C4-2B (cell line): ENCODE measurements at regions not wholly inside any gene's neighbourhood (a gene's known extent, or its start where the extent isn't known, plus 50 kb on each side); places are given as distances from the start of the nearest gene placed in this dataset.

ENCODE experiments used
- H3K27ac ChIP-seq: fragments of 450-650 bp; 2 replicates; pipeline ENCODE4 v1.5.1; 2017
- ZFX ChIP-seq: fragments of 450-650 bp; IDR thresholded peaks from 2 replicates; pipeline ENCODE4 v1.6.1; 2017
- TF ChIP-seq, protein P1 (sequence below): fragments of 450-650 bp; conservative IDR thresholded peaks from 2 replicates; pipeline ENCODE4 v1.5.1; 2017; ENCODE audit warnings: mild to moderate bottlenecking

GRCh38 chr18:61273533-61273932, 59.7 kb upstream of the CDH20 start:
- H3K27ac ChIP-seq = no peak overlapping the region
- no peak for TF ChIP-seq ZFX
- TF ChIP-seq, protein P1, sequence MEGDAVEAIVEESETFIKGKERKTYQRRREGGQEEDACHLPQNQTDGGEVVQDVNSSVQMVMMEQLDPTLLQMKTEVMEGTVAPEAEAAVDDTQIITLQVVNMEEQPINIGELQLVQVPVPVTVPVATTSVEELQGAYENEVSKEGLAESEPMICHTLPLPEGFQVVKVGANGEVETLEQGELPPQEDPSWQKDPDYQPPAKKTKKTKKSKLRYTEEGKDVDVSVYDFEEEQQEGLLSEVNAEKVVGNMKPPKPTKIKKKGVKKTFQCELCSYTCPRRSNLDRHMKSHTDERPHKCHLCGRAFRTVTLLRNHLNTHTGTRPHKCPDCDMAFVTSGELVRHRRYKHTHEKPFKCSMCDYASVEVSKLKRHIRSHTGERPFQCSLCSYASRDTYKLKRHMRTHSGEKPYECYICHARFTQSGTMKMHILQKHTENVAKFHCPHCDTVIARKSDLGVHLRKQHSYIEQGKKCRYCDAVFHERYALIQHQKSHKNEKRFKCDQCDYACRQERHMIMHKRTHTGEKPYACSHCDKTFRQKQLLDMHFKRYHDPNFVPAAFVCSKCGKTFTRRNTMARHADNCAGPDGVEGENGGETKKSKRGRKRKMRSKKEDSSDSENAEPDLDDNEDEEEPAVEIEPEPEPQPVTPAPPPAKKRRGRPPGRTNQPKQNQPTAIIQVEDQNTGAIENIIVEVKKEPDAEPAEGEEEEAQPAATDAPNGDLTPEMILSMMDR = no peak

- no peak for TF ChIP-seq ZFX
- TF ChIP-seq, protein P1 = no peak
Measured at GRCh38 chr18:61274416-61274960, 58.7 kb upstream of the CDH20 start.

GRCh38 chr18:61277808-61278207, 55.4 kb upstream of the CDH20 start:
- no peak overlapping the region for H3K27ac ChIP-seq
- TF ChIP-seq, protein P1 = no peak
- no peak for TF ChIP-seq ZFX

More at GRCh38 chr18:61274416-61274960, 58.7 kb upstream of the CDH20 start:
- H3K27ac ChIP-seq = no peak overlapping the region

GRCh38 chr18:61281431-61281830, 51.8 kb upstream of the CDH20 start:
- no peak for TF ChIP-seq ZFX
- TF ChIP-seq, protein P1 = no peak
- H3K27ac ChIP-seq = no peak overlapping the region

DNA sequence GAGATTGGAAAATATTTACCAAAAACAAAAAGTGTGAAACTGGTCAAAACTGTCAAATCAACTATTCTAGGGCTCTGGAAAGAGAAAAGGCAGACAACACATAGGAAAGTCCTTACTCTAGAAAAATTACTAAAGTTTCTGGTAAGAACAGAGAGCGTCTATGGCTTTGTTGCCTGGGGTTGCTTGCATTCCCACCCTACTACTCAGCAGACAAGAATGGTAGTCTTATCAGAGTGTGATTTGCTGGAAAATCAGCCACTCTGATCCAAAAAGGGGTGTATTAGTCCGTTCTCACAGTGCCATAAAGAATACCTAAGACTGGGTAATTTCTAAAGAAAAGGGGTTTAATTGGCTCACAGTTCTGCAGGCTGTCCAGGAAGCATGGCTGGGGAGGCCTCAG, 50.3 kb upstream of the CDH20 start:
- H3K27ac ChIP-seq = no peak overlapping the region
- TF ChIP-seq, protein P1 = no peak
- no peak for TF ChIP-seq ZFX
